ENCODE measurements at regions not wholly inside any gene's neighbourhood (a gene's known extent, or its start where the extent isn't known, plus 50 kb on each side); places are given as distances from the start of the nearest gene placed in this dataset.

- no peak for DNase-seq (ENCODE audit: low spot score)
- no peaks in the 10 kb centered on the region for H3K79me1 ChIP-seq (ENCODE audit: low read depth, low read length)
- no peak overlapping the region for H4K8ac ChIP-seq (ENCODE audit: low read depth, low read length)
- H2BK12ac ChIP-seq (ENCODE audit: low read length), result no peak overlapping the region
- no peak overlapping the region for H4K91ac ChIP-seq (ENCODE audit: low read depth, low read length, poor library complexity)
- no peak overlapping the region for H3K23ac ChIP-seq (ENCODE audit: low read depth, low read length, poor library complexity)
- H2BK120ac ChIP-seq (ENCODE audit: low read depth, low read length), result no peak overlapping the region
- no peak overlapping the region for H2BK5ac ChIP-seq (ENCODE audit: low read length)
- no peak overlapping the region for H3K14ac ChIP-seq (ENCODE audit: low read length)
- no peak overlapping the region for H3K18ac ChIP-seq (ENCODE audit: low read length)
- H3K9ac ChIP-seq (ENCODE audit: low read depth, low read length, poor library complexity), result no peak overlapping the region
- no peak overlapping the region for H3K4me2 ChIP-seq (ENCODE audit: insufficient read depth, low read length, poor library complexity, severe bottlenecking)
- H3K27ac ChIP-seq (replicated peaks; ENCODE audit: low read length), result no peak overlapping the region
- H3K36me3 ChIP-seq (replicated peaks in 1 of 2; ENCODE audit: control insufficient read depth in 2 of 2, insufficient read depth in 2 of 2, low read length in 2 of 2), result no peaks in the 10 kb centered on the region
- H3K4me3 ChIP-seq (ENCODE audit: low read length in 2 of 2), result no peak overlapping the region
- no peak overlapping the region for H2AK5ac ChIP-seq (ENCODE audit: low read depth, low read length)
- no peaks in the 10 kb centered on the region for H3K9me3 ChIP-seq (replicated peaks in 1 of 2; ENCODE audit: control insufficient read depth in 2 of 2, insufficient read depth in 1 of 2, low read depth in 1 of 2, low read length in 2 of 2)
- no peaks in the 10 kb centered on the region for H3K27me3 ChIP-seq (ENCODE audit: control insufficient read depth in 3 of 3, insufficient read depth in 3 of 3, low read depth in 1 of 3, low read length in 3 of 3)
- no peak overlapping the region for H3K4ac ChIP-seq (ENCODE audit: low read length)
- H2BK15ac ChIP-seq (ENCODE audit: low read length), result no peak overlapping the region
- no peak overlapping the region for H2AFZ ChIP-seq (ENCODE audit: low read length)
- H3K4me1 ChIP-seq (ENCODE audit: control insufficient read depth in 2 of 2, insufficient read depth in 1 of 2, low read depth in 1 of 2, low read length in 2 of 2), result peaks cover 0 to 18% of the 10 kb centered on the region in 2 donors
Measured at GRCh38 chr6:80642452-80642851, 536.0 kb downstream of the BCKDHB start.

GRCh38 chr6:80641591-80641990, 535.1 kb downstream of the BCKDHB start:
- no peak overlapping the region for H2BK120ac ChIP-seq (ENCODE audit: low read depth, low read length)
- no peak overlapping the region for H4K8ac ChIP-seq (ENCODE audit: low read depth, low read length)
- no peak overlapping the region for H3K9ac ChIP-seq (ENCODE audit: low read depth, low read length, poor library complexity)
- H3K14ac ChIP-seq (ENCODE audit: low read length), result no peak overlapping the region
- no peak overlapping the region for H2AFZ ChIP-seq (ENCODE audit: low read length)
- no peak overlapping the region for H2AK5ac ChIP-seq (ENCODE audit: low read depth, low read length)
- DNase-seq (ENCODE audit: low spot score), result no peak
- H3K23ac ChIP-seq (ENCODE audit: low read depth, low read length, poor library complexity), result no peak overlapping the region
- no peak overlapping the region for H3K4me3 ChIP-seq (ENCODE audit: low read length in 2 of 2)
- H3K4ac ChIP-seq (ENCODE audit: low read length), result no peak overlapping the region
- no peak overlapping the region for H3K27ac ChIP-seq (replicated peaks; ENCODE audit: low read length)
- H3K4me1 ChIP-seq (ENCODE audit: control insufficient read depth in 2 of 2, insufficient read depth in 1 of 2, low read depth in 1 of 2, low read length in 2 of 2), result peaks cover 0 to 18% of the 10 kb centered on the region in 2 donors
- H3K18ac ChIP-seq (ENCODE audit: low read length), result no peak overlapping the region
- no peak overlapping the region for H2BK5ac ChIP-seq (ENCODE audit: low read length)
- no peaks in the 10 kb centered on the region for H3K9me3 ChIP-seq (replicated peaks in 1 of 2; ENCODE audit: control insufficient read depth in 2 of 2, insufficient read depth in 1 of 2, low read depth in 1 of 2, low read length in 2 of 2)
- no peaks in the 10 kb centered on the region for H3K36me3 ChIP-seq (replicated peaks in 1 of 2; ENCODE audit: control insufficient read depth in 2 of 2, insufficient read depth in 2 of 2, low read length in 2 of 2)
- H3K4me2 ChIP-seq (ENCODE audit: insufficient read depth, low read length, poor library complexity, severe bottlenecking), result no peak overlapping the region
- H3K79me1 ChIP-seq (ENCODE audit: low read depth, low read length), result no peaks in the 10 kb centered on the region
- H4K91ac ChIP-seq (ENCODE audit: low read depth, low read length, poor library complexity), result no peak overlapping the region
- H2BK12ac ChIP-seq (ENCODE audit: low read length), result no peak overlapping the region
- H2BK15ac ChIP-seq (ENCODE audit: low read length), result no peak overlapping the region
- no peaks in the 10 kb centered on the region for H3K27me3 ChIP-seq (ENCODE audit: control insufficient read depth in 3 of 3, insufficient read depth in 3 of 3, low read depth in 1 of 3, low read length in 3 of 3)
- no CpG with 5 or more reads among the region's 2 CpGs for WGBS, 2 donors (ENCODE audit: extremely low coverage in 2 of 2, insufficient read length in 2 of 2, insufficient replicate concordance in 1 of 2)

GRCh38 chr6:80640176-80640575, 533.7 kb downstream of the BCKDHB start:
- H2BK120ac ChIP-seq (ENCODE audit: low read depth, low read length), result no peak overlapping the region
- no peak overlapping the region for H2BK5ac ChIP-seq (ENCODE audit: low read length)
- no peak overlapping the region for H3K14ac ChIP-seq (ENCODE audit: low read length)
- H2BK12ac ChIP-seq (ENCODE audit: low read length), result no peak overlapping the region
- H3K27me3 ChIP-seq (ENCODE audit: control insufficient read depth in 3 of 3, insufficient read depth in 3 of 3, low read depth in 1 of 3, low read length in 3 of 3), result no peaks in the 10 kb centered on the region
- H3K4ac ChIP-seq (ENCODE audit: low read length), result no peak overlapping the region
- no peak overlapping the region for H3K4me2 ChIP-seq (ENCODE audit: insufficient read depth, low read length, poor library complexity, severe bottlenecking)
- H3K36me3 ChIP-seq (replicated peaks in 1 of 2; ENCODE audit: control insufficient read depth in 2 of 2, insufficient read depth in 2 of 2, low read length in 2 of 2), result no peaks in the 10 kb centered on the region
- H3K18ac ChIP-seq (ENCODE audit: low read length), result no peak overlapping the region
- H2AFZ ChIP-seq (ENCODE audit: low read length), result no peak overlapping the region
- no peaks in the 10 kb centered on the region for H3K9me3 ChIP-seq (replicated peaks in 1 of 2; ENCODE audit: control insufficient read depth in 2 of 2, insufficient read depth in 1 of 2, low read depth in 1 of 2, low read length in 2 of 2)
- H4K8ac ChIP-seq (ENCODE audit: low read depth, low read length), result no peak overlapping the region
- no peak overlapping the region for H3K23ac ChIP-seq (ENCODE audit: low read depth, low read length, poor library complexity)
- no peak overlapping the region for H3K4me3 ChIP-seq (ENCODE audit: low read length in 2 of 2)
- DNase-seq (ENCODE audit: low spot score), result no peak
- no peak overlapping the region for H3K27ac ChIP-seq (replicated peaks; ENCODE audit: low read length)
- peaks cover 0 to 18% of the 10 kb centered on the region in 2 donors for H3K4me1 ChIP-seq (ENCODE audit: control insufficient read depth in 2 of 2, insufficient read depth in 1 of 2, low read depth in 1 of 2, low read length in 2 of 2)
- no peaks in the 10 kb centered on the region for H3K79me1 ChIP-seq (ENCODE audit: low read depth, low read length)
- H2AK5ac ChIP-seq (ENCODE audit: low read depth, low read length), result no peak overlapping the region
- H4K91ac ChIP-seq (ENCODE audit: low read depth, low read length, poor library complexity), result no peak overlapping the region
- no CpG with 5 or more reads among the region's 1 CpG for WGBS, 2 donors (ENCODE audit: extremely low coverage in 2 of 2, insufficient read length in 2 of 2, insufficient replicate concordance in 1 of 2)
- H3K9ac ChIP-seq (ENCODE audit: low read depth, low read length, poor library complexity), result no peak overlapping the region
- no peak overlapping the region for H2BK15ac ChIP-seq (ENCODE audit: low read length)

GRCh38 chr6:80639181-80639629, 532.7 kb downstream of the BCKDHB start:
- H3K23ac ChIP-seq (ENCODE audit: low read depth, low read length, poor library complexity), result no peak overlapping the region
- no peaks in the 10 kb centered on the region for H3K27me3 ChIP-seq (ENCODE audit: control insufficient read depth in 3 of 3, insufficient read depth in 3 of 3, low read depth in 1 of 3, low read length in 3 of 3)
- no peak overlapping the region for H3K4me2 ChIP-seq (ENCODE audit: insufficient read depth, low read length, poor library complexity, severe bottlenecking)
- no peak overlapping the region for H3K4me3 ChIP-seq (ENCODE audit: low read length in 2 of 2)
- H2AFZ ChIP-seq (ENCODE audit: low read length), result peak overlapping the region; percentile 83
- peaks cover 0 to 18% of the 10 kb centered on the region in 2 donors for H3K4me1 ChIP-seq (ENCODE audit: control insufficient read depth in 2 of 2, insufficient read depth in 1 of 2, low read depth in 1 of 2, low read length in 2 of 2)
- no peak overlapping the region for H3K9ac ChIP-seq (ENCODE audit: low read depth, low read length, poor library complexity)
- H3K79me1 ChIP-seq (ENCODE audit: low read depth, low read length), result no peaks in the 10 kb centered on the region
- H2BK12ac ChIP-seq (ENCODE audit: low read length), result no peak overlapping the region
- no peak overlapping the region for H2BK120ac ChIP-seq (ENCODE audit: low read depth, low read length)
- H3K36me3 ChIP-seq (replicated peaks in 1 of 2; ENCODE audit: control insufficient read depth in 2 of 2, insufficient read depth in 2 of 2, low read length in 2 of 2), result no peaks in the 10 kb centered on the region
- no peak overlapping the region for H3K18ac ChIP-seq (ENCODE audit: low read length)
- no peak overlapping the region for H3K14ac ChIP-seq (ENCODE audit: low read length)
- no peak overlapping the region for H3K27ac ChIP-seq (replicated peaks; ENCODE audit: low read length)
- H3K4ac ChIP-seq (ENCODE audit: low read length), result no peak overlapping the region
- H4K91ac ChIP-seq (ENCODE audit: low read depth, low read length, poor library complexity), result no peak overlapping the region
- no peak overlapping the region for H2BK15ac ChIP-seq (ENCODE audit: low read length)
- no CpG with 5 or more reads among the region's 2 CpGs for WGBS, 2 donors (ENCODE audit: extremely low coverage in 2 of 2, insufficient read length in 2 of 2, insufficient replicate concordance in 1 of 2)
- H2BK5ac ChIP-seq (ENCODE audit: low read length), result no peak overlapping the region
- DNase-seq (ENCODE audit: low spot score), result no peak
- no peak overlapping the region for H4K8ac ChIP-seq (ENCODE audit: low read depth, low read length)
- H2AK5ac ChIP-seq (ENCODE audit: low read depth, low read length), result no peak overlapping the region
- no peaks in the 10 kb centered on the region for H3K9me3 ChIP-seq (replicated peaks in 1 of 2; ENCODE audit: control insufficient read depth in 2 of 2, insufficient read depth in 1 of 2, low read depth in 1 of 2, low read length in 2 of 2)

All from neuronal stem cell (in vitro differentiated cells).